ENCODE measurements at regions not wholly inside any gene's neighbourhood (a gene's known extent, or its start where the extent isn't known, plus 50 kb on each side); places are given as distances from the start of the nearest gene placed in this dataset.

DNA sequence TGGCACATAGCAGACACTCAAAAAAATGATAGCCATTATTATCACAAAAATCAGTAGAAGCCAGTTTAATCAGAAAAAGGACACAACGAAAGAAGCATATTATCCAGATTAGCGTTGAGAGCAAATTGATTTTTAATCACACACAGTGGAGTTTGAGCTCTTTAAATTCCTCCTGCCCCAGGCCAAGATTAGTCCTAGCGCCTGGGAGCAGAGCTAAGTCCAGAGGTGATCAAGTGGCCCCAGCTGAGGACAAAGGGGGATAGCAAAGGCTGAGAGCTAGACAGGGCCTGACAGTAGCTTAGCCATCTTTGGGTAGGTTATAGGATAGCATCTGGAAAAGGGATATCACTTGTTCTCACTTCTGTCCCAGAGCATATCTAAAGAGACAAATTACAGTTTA lies 133.6 kb downstream of the NXPE2 start:
- Histone ChIP-seq H3K27me3 (no peaks in the 10 kb centered on the region), H3K36me3 (no peaks in the 10 kb centered on the region), H3K9me3 (no peaks in the 10 kb centered on the region), H3K27ac (no peak overlapping the region), H3K4me3 (no peak overlapping the region), H3K4me1 (no peaks in the 10 kb centered on the region)
- no peak for TF ChIP-seq POLR2A (IDR thresholded peaks at IDR 0.05)
- TF ChIP-seq, protein P1, sequence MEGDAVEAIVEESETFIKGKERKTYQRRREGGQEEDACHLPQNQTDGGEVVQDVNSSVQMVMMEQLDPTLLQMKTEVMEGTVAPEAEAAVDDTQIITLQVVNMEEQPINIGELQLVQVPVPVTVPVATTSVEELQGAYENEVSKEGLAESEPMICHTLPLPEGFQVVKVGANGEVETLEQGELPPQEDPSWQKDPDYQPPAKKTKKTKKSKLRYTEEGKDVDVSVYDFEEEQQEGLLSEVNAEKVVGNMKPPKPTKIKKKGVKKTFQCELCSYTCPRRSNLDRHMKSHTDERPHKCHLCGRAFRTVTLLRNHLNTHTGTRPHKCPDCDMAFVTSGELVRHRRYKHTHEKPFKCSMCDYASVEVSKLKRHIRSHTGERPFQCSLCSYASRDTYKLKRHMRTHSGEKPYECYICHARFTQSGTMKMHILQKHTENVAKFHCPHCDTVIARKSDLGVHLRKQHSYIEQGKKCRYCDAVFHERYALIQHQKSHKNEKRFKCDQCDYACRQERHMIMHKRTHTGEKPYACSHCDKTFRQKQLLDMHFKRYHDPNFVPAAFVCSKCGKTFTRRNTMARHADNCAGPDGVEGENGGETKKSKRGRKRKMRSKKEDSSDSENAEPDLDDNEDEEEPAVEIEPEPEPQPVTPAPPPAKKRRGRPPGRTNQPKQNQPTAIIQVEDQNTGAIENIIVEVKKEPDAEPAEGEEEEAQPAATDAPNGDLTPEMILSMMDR (IDR thresholded peaks at IDR 0.05), result no peak
- no peak for DNase-seq

DNA sequence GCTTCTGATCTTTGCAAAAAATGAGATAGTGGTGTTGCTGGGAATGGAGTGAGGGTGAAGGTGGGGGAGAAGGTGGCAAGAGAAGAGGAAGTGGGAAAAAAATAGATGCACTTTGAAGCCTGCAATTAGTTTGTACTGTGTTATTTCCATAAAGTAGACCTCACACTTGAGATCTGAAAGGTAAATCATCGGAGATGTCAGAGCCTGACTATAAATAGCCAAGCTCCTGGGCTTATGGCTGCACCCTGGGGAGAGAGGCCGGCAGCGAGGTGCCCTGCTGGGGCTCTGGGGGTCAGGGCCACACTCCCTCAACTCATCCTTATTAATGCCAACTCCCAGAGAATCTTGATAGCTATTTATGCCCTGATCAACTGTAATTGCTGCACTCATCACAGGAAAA lies 134.4 kb downstream of the NXPE2 start:
- no peaks in the 10 kb centered on the region for H3K27me3 ChIP-seq
- no peak for DNase-seq
- TF ChIP-seq, protein P1 (IDR thresholded peaks at IDR 0.05), result no peak
- no peak for TF ChIP-seq POLR2A (IDR thresholded peaks at IDR 0.05)
- H3K4me3 ChIP-seq, result no peak overlapping the region
- no peak overlapping the region for H3K27ac ChIP-seq
- no peaks in the 10 kb centered on the region for H3K9me3 ChIP-seq
- no peaks in the 10 kb centered on the region for H3K4me1 ChIP-seq
- H3K36me3 ChIP-seq, result no peaks in the 10 kb centered on the region

DNA sequence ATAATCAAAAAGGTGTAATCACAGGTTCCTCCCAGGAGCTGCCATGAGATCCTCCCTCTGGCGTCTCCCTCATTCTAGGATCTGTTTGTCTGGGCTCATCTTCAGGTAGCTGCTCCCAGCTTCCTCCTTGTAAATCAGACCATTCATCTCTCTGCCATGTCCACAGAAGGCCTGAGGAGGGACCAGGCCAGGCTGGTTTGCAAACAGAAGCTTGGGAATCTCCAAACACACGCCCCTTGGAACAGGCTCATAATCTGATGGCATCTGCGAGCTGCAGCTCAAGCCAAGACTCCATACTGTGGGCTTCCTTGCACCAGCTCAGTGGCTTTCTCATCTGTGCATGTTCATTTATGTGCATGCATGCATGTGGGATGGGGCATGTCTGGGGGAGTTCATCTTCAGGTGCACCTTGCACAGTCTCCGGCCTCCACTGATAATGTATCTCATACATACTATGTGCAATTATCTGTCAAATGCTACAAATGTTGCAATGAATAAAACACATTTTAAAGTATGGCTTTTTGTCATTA lies 134.9 kb downstream of the NXPE2 start:
- Histone ChIP-seq H3K9me3 (no peaks in the 10 kb centered on the region), H3K4me1 (no peaks in the 10 kb centered on the region), H3K4me3 (no peak overlapping the region), H3K36me3 (no peaks in the 10 kb centered on the region), H3K27me3 (no peaks in the 10 kb centered on the region), H3K27ac (no peak overlapping the region)
- DNase-seq, result no peak
- TF ChIP-seq POLR2A (IDR thresholded peaks at IDR 0.05), result no peak
- TF ChIP-seq, protein P1 (IDR thresholded peaks at IDR 0.05), result no peak

- no peak for DNase-seq
- H3K27ac ChIP-seq, result no peak overlapping the region
- H3K4me3 ChIP-seq, result no peak overlapping the region
- H3K36me3 ChIP-seq, result no peaks in the 10 kb centered on the region
- TF ChIP-seq, protein P1 (IDR thresholded peaks at IDR 0.05), result no peak
- H3K27me3 ChIP-seq, result no peaks in the 10 kb centered on the region
- H3K9me3 ChIP-seq, result no peaks in the 10 kb centered on the region
- H3K4me1 ChIP-seq, result no peaks in the 10 kb centered on the region
These were observed 136.8 kb downstream of the NXPE2 start for GRCh38 chr11:114815176-114815575.

- Histone ChIP-seq H3K27ac (no peak overlapping the region), H3K9me3 (no peaks in the 10 kb centered on the region), H3K27me3 (no peaks in the 10 kb centered on the region), H3K4me3 (no peak overlapping the region), H3K36me3 (no peaks in the 10 kb centered on the region), H3K4me1 (no peaks in the 10 kb centered on the region)
- no peak for TF ChIP-seq POLR2A (IDR thresholded peaks at IDR 0.05)
- TF ChIP-seq, protein P1 (IDR thresholded peaks at IDR 0.05), result no peak
- DNase-seq, result no peak
These were observed 137.4 kb downstream of the NXPE2 start for GRCh38 chr11:114815761-114816160.

GRCh38 chr11:114816791-114817190 lies 138.5 kb downstream of the NXPE2 start:
- H3K36me3 ChIP-seq, result no peaks in the 10 kb centered on the region
- no peaks in the 10 kb centered on the region for H3K9me3 ChIP-seq
- no peaks in the 10 kb centered on the region for H3K27me3 ChIP-seq
- H3K27ac ChIP-seq, result no peak overlapping the region
- DNase-seq, result no peak
- TF ChIP-seq POLR2A (IDR thresholded peaks at IDR 0.05), result no peak
- TF ChIP-seq, protein P1 (IDR thresholded peaks at IDR 0.05), result no peak
- H3K4me1 ChIP-seq, result no peaks in the 10 kb centered on the region
- H3K4me3 ChIP-seq, result no peak overlapping the region

Measured in Peyer's patch (tissue), 4 donors.